ENCODE measurements at regions not wholly inside any gene's neighbourhood (a gene's known extent, or its start where the extent isn't known, plus 50 kb on each side); places are given as distances from the start of the nearest gene placed in this dataset.

GRCh38 chr2:151197184-151198108 is 64.2 kb downstream of the RBM43 start:
- ATAC-seq (no peak), DNase-seq (no peak)

GRCh38 chr2:151193576-151193975 is 68.1 kb downstream of the RBM43 start:
- no peak for DNase-seq
- no peak for ATAC-seq

GRCh38 chr2:151192681-151193080 is 69.0 kb downstream of the RBM43 start:
- ATAC-seq (no peak), DNase-seq (no peak)

DNA sequence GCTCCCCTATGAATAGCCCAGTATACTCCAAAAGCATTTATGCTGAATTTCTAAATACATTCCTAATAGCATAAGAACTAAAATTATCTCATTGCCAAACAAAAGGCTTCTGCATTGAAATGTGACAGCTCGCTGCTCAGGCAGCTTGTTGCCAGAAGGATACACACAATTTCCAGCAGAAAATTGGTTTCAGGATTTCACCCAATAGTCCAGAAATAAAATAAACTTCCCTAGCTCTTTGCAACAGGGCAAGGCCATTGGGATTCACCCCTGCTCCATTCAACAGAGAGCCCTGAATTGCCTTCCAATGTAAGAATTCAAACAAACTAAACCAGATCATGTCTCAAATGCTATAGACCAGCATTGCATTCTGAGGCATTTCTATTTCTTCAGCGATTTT is 70.7 kb downstream of the RBM43 start:
- ATAC-seq: no peak
- DNase-seq: no peak

DNA sequence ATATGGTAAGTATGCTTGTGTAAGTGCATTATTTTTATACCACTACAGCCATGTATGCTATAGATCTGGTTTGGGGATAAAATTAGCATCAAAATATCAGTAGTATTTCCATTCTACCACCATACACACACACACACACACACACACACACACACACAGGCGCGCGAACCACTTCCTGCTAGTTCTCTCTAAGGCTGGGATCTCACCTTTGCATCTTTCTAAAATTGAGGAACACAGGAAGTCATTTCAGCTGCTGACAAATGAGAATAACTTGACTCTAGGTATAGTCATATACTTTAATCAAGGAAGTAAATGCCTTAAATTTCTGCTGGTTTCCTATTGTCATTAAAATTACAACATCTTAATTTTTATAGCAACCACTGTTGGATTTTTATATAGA is 72.5 kb downstream of the RBM43 start:
- ATAC-seq (no peak), DNase-seq (no peak)

GRCh38 chr2:151186011-151186410 is 75.7 kb downstream of the RBM43 start:
- no peak for ATAC-seq
- no peak for DNase-seq

- no peak for ATAC-seq
- no peak for DNase-seq
Observed at GRCh38 chr2:151182899-151183809, 78.5 kb downstream of the RBM43 start.

- ATAC-seq: no peak
- no peak for DNase-seq
Observed at GRCh38 chr2:151182396-151182795, 79.3 kb downstream of the RBM43 start.

DNA sequence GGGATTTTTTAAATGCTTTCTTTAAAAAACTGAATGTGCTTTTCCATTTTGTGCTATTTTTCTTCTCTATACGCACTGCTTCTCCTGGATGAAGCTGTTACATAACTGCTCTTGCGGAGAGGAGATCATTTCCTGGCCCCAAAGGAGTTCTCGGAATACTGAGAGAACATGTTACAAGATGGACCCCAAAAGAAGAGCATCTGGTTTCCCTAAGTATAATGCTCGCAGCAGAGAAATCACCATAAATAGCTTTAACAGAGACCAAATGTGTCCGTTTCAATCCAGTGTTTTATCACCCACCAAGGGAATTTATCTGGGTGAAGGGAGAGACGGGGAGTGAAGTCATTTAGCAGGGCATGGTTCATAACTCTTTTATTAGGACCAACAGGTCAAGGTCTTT is 80.1 kb downstream of the RBM43 start:
- DNase-seq: no peak

GRCh38 chr2:151180123-151180522 is 81.5 kb downstream of the RBM43 start:
- no peak for ATAC-seq
- no peak for DNase-seq

More for the DNA sequence above, 80.1 kb downstream of the RBM43 start:
- no peak for ATAC-seq

- ATAC-seq: no peak
Observed at GRCh38 chr2:151178207-151178606, 83.5 kb downstream of the RBM43 start.

GRCh38 chr2:151177756-151178155 is 83.9 kb downstream of the RBM43 start:
- DNase-seq (no peak), ATAC-seq (no peak)

More at GRCh38 chr2:151178207-151178606, 83.5 kb downstream of the RBM43 start:
- no peak for DNase-seq

- ATAC-seq (no peak), DNase-seq (no peak)
Observed at GRCh38 chr2:151176661-151177060, 85.0 kb downstream of the RBM43 start.

GRCh38 chr2:151175864-151176263 is 85.8 kb downstream of the RBM43 start:
- ATAC-seq: no peak

GRCh38 chr2:151174127-151174526 is 87.5 kb downstream of the RBM43 start:
- DNase-seq (no peak), ATAC-seq (no peak)

More at GRCh38 chr2:151175864-151176263, 85.8 kb downstream of the RBM43 start:
- no peak for DNase-seq

DNA sequence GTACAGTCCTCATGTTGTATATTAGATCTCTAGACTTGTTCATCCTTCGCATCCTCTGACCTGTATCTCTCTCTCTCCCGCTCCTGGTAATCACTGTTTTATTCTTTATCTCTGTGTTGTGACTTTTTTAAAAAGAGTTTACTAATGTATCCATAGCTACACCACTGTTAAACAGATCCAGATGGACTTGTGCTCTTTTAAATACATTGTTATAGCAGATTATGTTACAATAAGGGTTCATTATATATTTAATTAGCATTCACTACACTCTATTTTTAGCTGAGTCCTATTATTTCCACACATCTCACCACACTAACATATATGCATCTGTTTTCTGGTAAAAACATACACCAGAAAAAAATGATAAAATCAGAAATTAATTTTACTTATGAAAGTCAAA is 90.5 kb downstream of the RBM43 start:
- DNase-seq (no peak), ATAC-seq (no peak)

DNA sequence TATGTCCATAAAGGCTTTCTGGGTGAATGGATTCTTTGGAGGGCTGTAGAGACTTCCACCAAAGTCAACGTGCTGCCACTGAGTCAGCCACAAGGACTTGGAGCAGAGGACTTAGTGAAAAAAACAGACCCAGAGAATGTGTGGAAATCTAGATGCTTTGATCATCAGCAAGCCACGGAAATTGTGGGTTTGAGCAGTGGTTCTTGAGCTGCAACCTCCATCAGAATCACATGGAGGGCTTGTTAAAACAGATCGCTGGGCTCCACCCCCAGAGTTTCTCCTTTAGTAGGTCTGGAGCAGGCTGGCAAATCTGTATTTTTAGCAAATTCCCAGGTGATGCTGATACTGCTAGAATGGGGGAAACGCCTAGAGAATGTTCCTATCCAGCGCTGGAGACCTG is 95.3 kb downstream of the RBM43 start:
- no peak for DNase-seq
- ATAC-seq: no peak

DNA sequence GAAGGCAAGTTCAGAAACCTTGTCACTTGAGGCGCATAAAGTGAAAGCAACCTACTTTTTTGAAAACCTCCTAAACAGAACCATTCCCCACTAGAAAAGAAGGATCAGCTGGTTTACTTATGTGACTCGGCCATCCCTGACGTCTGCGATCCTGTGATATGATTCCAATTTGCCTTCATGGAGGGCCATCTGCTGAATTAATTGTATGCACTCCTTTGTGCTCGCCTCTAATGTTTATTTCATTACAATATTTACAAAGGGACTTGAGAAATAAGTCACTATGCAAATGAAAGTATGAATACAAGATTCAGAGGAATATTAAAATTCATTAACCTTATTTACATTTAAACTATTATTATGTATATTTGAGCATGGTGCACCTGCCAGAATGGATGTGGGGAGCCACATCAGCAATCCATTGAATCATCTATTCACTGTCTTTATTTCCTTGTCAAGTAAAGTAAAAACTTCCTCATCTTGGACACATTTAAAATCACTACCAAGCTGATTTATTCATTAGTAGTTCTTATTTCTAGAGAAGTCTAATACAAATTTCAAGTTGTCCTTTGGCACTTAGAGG is 96.5 kb downstream of the RBM43 start:
- no peak for DNase-seq
- ATAC-seq: no peak

DNA sequence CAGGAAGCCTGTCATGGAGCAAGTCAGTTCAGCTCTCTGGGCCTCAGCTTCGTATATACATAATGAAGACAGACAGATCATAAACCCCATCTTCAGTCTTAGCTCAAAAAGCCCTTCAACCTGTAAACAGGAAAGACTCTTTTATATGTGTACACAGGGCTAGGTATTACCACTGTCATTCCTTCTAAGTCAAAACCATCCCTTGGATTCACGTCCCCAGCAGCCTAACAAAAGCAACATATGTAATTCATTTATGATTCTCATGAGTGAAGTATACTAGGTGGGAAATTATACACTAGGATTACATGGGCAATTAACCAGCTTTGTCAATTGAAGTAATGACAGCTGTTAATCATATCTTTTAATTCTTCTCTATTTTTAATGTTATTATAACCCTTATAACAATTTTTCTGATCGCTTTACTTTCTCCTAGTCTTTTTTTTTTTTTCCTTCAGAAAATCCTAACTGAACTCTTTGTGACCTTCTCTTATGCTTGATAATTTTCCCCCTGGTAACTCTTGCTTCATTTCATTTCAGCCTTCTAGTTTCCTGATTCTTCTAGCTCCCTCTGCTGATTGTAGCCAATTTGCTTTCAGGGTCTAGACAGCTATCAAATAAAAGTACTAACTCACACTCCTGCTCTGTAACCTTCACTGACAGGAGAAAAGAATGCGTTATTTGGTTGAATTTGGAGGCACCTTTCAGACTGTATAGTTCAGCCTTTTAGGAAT is 99.7 kb downstream of the RBM43 start:
- ATAC-seq (no peak), DNase-seq (no peak)

DNA sequence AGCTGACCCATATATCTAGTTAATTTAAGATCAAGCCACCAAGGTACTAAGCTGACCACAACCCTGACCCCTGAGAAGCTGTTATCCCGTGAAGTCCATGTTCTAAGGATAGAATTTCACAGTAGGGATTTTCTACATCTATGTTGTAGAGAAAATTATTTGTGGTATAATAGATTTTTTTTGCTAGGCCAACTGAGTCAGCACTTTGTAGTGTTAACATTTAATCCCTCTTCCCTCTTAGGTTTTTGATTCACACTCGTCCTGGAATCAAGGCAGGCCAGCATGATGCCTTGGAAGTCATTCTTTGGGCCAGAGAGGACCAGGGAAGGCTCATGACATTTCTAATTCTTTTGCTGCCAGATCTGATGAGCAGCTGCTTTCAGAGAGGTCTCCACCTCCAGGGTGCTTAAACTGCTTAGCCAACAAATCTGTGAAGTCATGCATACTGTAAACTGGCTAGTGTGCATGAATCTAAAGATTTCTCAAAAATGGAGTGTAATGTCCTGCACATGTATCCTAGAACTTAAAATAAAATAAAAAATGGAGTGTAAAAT is 102.5 kb downstream of the RBM43 start:
- no peak for DNase-seq
- no peak for ATAC-seq

DNA sequence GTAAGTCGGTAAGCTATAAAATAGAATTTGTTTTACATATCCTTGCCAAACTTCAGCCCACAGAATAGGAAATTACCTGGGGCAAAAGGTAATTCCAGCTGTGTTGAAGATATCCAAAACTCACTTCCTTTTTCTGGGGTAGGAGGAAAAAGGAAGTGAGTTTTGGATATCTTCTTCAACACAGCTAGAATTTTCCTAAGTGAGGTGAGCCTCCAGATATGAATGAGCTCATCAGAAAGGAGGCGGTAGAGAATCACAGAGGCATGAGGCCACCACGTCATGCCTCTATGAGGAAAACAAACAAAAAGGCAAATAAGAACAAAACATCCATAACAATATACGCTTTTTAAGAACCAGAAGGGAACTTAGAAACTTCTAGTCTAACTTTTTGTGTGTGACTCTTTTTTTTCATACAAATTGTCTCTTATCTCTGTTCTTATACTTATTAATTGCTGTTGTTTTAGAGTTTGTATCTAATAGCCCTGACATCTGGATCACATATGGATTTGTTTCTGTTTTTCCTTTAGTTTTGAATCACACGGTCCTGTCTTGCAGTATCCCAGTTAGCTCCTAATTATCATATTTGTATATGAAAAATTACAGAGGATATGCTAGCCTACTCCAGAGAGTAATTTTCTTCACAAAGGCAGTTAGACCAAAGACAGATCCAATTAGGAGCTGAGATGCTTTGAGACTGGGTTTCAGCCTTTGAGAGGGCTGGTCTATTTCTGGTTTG is 104.5 kb downstream of the RBM43 start:
- DNase-seq (no peak), ATAC-seq (no peak)
